H9 (cell line): ENCODE measurements at regions not wholly inside any gene's neighbourhood (a gene's known extent, or its start where the extent isn't known, plus 50 kb on each side); places are given as distances from the start of the nearest gene placed in this dataset.

Experiments used
- DNase-seq: peaks from one replicate; pipeline ENCODE4 v3.0.0-alpha.2; 2017
- H2AFZ ChIP-seq: one replicate; pipeline ENCODE4 v1.6.1; 2013; ENCODE audit warnings: mild to moderate bottlenecking, low read length, control low read depth, moderate library complexity
- H2AK5ac ChIP-seq: 2 replicates; pipeline ENCODE4 v1.6.1; 2013; ENCODE audit warnings: low read length, control low read depth, mixed read lengths; ENCODE audit not compliant: insufficient read length
- H2BK120ac ChIP-seq: one replicate; pipeline ENCODE4 v1.6.1; 2013; ENCODE audit warnings: low read depth, mild to moderate bottlenecking, low read length, control low read depth, inconsistent platforms; ENCODE audit not compliant: poor library complexity, severe bottlenecking
- H2BK12ac ChIP-seq: 2 replicates; pipeline ENCODE4 v1.6.1; 2013; ENCODE audit warnings: low read length, control low read depth, mixed read lengths, low read depth; ENCODE audit not compliant: insufficient read length
- H2BK15ac ChIP-seq: 2 replicates; pipeline ENCODE4 v1.6.1; 2013; ENCODE audit warnings: low read depth, low read length, control low read depth
- H2BK20ac ChIP-seq: one replicate; pipeline ENCODE4 v1.6.1; 2013; ENCODE audit warnings: low read depth, mild to moderate bottlenecking, low read length, control low read depth, inconsistent platforms; ENCODE audit not compliant: poor library complexity, severe bottlenecking
- H2BK5ac ChIP-seq: 2 replicates; pipeline ENCODE4 v1.6.1; 2013; ENCODE audit warnings: low read length, control low read depth, mixed read lengths; ENCODE audit not compliant: insufficient read length
- H3K14ac ChIP-seq: 2 replicates; pipeline ENCODE4 v1.6.1; 2013; ENCODE audit warnings: low read length, control low read depth; ENCODE audit not compliant: insufficient read depth
- H3K18ac ChIP-seq: 2 replicates; pipeline ENCODE4 v1.6.1; 2013; ENCODE audit warnings: low read depth, mild to moderate bottlenecking, mixed read lengths, low read length, control low read depth; ENCODE audit not compliant: insufficient read length
- H3K23ac ChIP-seq: 2 replicates; pipeline ENCODE4 v1.6.1; 2013; ENCODE audit warnings: low read length, control low read depth, mixed read lengths, low read depth; ENCODE audit not compliant: insufficient read length
- H3K23me2 ChIP-seq: 2 replicates; pipeline ENCODE4 v1.6.1; 2013; ENCODE audit warnings: low read depth, mild to moderate bottlenecking, mixed read lengths, low read length, control low read depth; ENCODE audit not compliant: insufficient read length, poor library complexity, severe bottlenecking
- H3K27ac ChIP-seq: 2 replicates; pipeline ENCODE4 v1.5.1; 2013; ENCODE audit warnings: low read length, control low read depth, mixed read lengths, low read depth; ENCODE audit not compliant: insufficient read length
- H3K27me3 ChIP-seq: 2 replicates; pipeline ENCODE4 v1.6.1; 2013; ENCODE audit warnings: low read length, control low read depth, inconsistent platforms; ENCODE audit not compliant: insufficient read depth
- H3K4ac ChIP-seq: 2 replicates; pipeline ENCODE4 v1.6.1; 2013; ENCODE audit warnings: low read depth, mild to moderate bottlenecking, control low read depth, inconsistent platforms, low read length, moderate library complexity
- H3K4me1 ChIP-seq: 2 replicates; pipeline ENCODE4 v1.6.1; 2013; ENCODE audit warnings: low read length, control low read depth, inconsistent platforms; ENCODE audit not compliant: insufficient read depth
- H3K4me2 ChIP-seq: 2 replicates; pipeline ENCODE4 v1.6.1; 2013; ENCODE audit warnings: low read length, control low read depth, mixed read lengths; ENCODE audit not compliant: insufficient read length, insufficient read depth
- H3K56ac ChIP-seq: 2 replicates; pipeline ENCODE4 v1.6.1; 2013; ENCODE audit warnings: low read depth, mild to moderate bottlenecking, mixed read lengths, low read length, control low read depth; ENCODE audit not compliant: insufficient read length
- H3K79me1 ChIP-seq: 2 replicates; pipeline ENCODE4 v1.6.1; 2013; ENCODE audit warnings: low read depth, mild to moderate bottlenecking, moderate library complexity, low read length, control low read depth, inconsistent platforms; ENCODE audit not compliant: insufficient read depth, poor library complexity, severe bottlenecking
- H3K79me2 ChIP-seq: 2 replicates; pipeline ENCODE4 v1.6.1; 2013; ENCODE audit warnings: low read length, control low read depth, inconsistent platforms; ENCODE audit not compliant: insufficient read depth
- H3K9ac ChIP-seq: 2 replicates; pipeline ENCODE4 v1.6.1; 2013; ENCODE audit warnings: low read length, control low read depth, mixed read lengths; ENCODE audit not compliant: insufficient read length; ENCODE audit errors: extremely low read depth
- H3K9me3 ChIP-seq: one replicate; pipeline ENCODE4 v1.6.1; 2013; ENCODE audit warnings: low read depth, low read length, inconsistent platforms; ENCODE audit not compliant: control insufficient read depth
- H3T11ph ChIP-seq: one replicate; pipeline ENCODE4 v1.6.1; 2013; ENCODE audit warnings: mild to moderate bottlenecking, low read length, control low read depth, inconsistent platforms
- H4K20me1 ChIP-seq: one replicate; pipeline ENCODE4 v1.6.1; 2013; ENCODE audit not compliant: control insufficient read depth, insufficient read length, insufficient read depth
- H4K5ac ChIP-seq: 2 replicates; pipeline ENCODE4 v1.6.1; 2013; ENCODE audit warnings: low read depth, mild to moderate bottlenecking, mixed read lengths, low read length, control low read depth; ENCODE audit not compliant: insufficient read length
- H4K8ac ChIP-seq: replicated peaks from 2 replicates; pipeline ENCODE4 v1.6.1; 2013; ENCODE audit warnings: low read length, control low read depth, mixed read lengths, low read depth; ENCODE audit not compliant: insufficient read length
- H4K91ac ChIP-seq: 2 replicates; pipeline ENCODE4 v1.6.1; 2013; ENCODE audit warnings: low read depth, mild to moderate bottlenecking, moderate library complexity, mixed read lengths, low read length, control low read depth; ENCODE audit not compliant: insufficient read length
- H3K27ac Mint-ChIP-seq, 3 experiments: 2 replicates in 2 of 3; 3 replicates in 1 of 3; pipeline ENCODE4 v1.8.0; 2020 to 2021; ENCODE audit warnings: mixed read lengths in 3 of 3, mild to moderate bottlenecking in 1 of 3, moderate library complexity in 1 of 3
- H3K27me3 Mint-ChIP-seq: 2 replicates; pipeline ENCODE4 v1.8.0; 2021; ENCODE audit warnings: low read depth, mild to moderate bottlenecking, moderate library complexity, mixed read lengths
- H3K36me3 Mint-ChIP-seq, 3 experiments: 2 replicates in 2 of 3; 3 replicates in 1 of 3; pipeline ENCODE4 v1.8.0; 2020 to 2021; ENCODE audit warnings: low read depth in 3 of 3, mixed read lengths in 3 of 3; ENCODE audit not compliant: insufficient read depth in 1 of 3
- H3K4me1 Mint-ChIP-seq, 2 experiments: 2 replicates each; pipeline ENCODE4 v1.8.0; 2020; ENCODE audit warnings: mixed read lengths in 2 of 2
- H3K4me3 Mint-ChIP-seq, 2 experiments: 2 replicates in 1 of 2; 3 replicates in 1 of 2; pipeline ENCODE4 v1.8.0; 2020 to 2021; ENCODE audit warnings: mild to moderate bottlenecking in 2 of 2, mixed read lengths in 2 of 2, moderate library complexity in 1 of 2
- H3K9me3 Mint-ChIP-seq, 2 experiments: 2 replicates in 1 of 2; 3 replicates in 1 of 2; pipeline ENCODE4 v1.8.0; 2020; ENCODE audit warnings: mild to moderate bottlenecking in 2 of 2, mixed read lengths in 2 of 2, moderate library complexity in 1 of 2
- WGBS: extraction: QIAGEN DNeasy Blood & Tissue Kit; methylation state at CpG from one replicate; pipeline ENCODE4 v1.1.7; 2013; ENCODE audit warnings: missing lambda C conversion rate, low lambda C conversion rate, mixed read lengths; ENCODE audit not compliant: insufficient read length; ENCODE audit errors: extremely low coverage; 5-methylcytosine and 5-hydroxymethylcytosine counted together
- TF ChIP-seq, protein P1 (sequence below): fragments of 200-600 bp; sonication (generic); conservative IDR thresholded peaks from 3 replicates; pipeline ENCODE4 v1.8.0; 2021; ENCODE audit warnings: antibody characterized with exemption, mild to moderate bottlenecking

DNA sequence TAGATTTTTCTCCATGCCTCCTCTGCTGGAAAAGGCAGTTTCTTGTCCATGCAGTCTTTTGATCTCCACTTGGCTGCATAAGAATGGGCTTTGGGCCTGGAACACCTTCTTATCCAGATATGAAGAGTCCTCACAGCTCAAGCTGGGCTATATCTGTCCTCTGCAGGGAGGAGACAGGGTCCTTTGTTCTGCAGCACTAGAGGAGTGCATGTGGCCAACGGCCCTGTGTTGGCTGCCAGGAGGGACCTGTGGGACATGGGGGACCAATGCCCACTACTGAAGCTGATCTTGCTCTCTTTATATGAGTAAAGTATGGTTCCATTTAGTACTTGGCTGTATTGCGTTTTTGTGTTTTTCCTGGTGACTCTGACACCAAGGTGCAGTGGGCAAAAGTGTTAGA, 157.3 kb upstream of the ABI3BP start:
- no CpG with 5 or more reads among the region's 2 CpGs for whole genome bisulfite sequencing
- TF ChIP-seq, protein P1, sequence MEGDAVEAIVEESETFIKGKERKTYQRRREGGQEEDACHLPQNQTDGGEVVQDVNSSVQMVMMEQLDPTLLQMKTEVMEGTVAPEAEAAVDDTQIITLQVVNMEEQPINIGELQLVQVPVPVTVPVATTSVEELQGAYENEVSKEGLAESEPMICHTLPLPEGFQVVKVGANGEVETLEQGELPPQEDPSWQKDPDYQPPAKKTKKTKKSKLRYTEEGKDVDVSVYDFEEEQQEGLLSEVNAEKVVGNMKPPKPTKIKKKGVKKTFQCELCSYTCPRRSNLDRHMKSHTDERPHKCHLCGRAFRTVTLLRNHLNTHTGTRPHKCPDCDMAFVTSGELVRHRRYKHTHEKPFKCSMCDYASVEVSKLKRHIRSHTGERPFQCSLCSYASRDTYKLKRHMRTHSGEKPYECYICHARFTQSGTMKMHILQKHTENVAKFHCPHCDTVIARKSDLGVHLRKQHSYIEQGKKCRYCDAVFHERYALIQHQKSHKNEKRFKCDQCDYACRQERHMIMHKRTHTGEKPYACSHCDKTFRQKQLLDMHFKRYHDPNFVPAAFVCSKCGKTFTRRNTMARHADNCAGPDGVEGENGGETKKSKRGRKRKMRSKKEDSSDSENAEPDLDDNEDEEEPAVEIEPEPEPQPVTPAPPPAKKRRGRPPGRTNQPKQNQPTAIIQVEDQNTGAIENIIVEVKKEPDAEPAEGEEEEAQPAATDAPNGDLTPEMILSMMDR = no peak
- no peak overlapping the region for H2BK5ac ChIP-seq

More for the DNA sequence above, 157.3 kb upstream of the ABI3BP start:
- Histone ChIP-seq H4K91ac (no peak overlapping the region), H3K4ac (no peak overlapping the region), H2BK20ac (no peak overlapping the region), H3K27me3 (no peaks in the 10 kb centered on the region), H3K23ac (no peak overlapping the region), H3K9ac (no peak overlapping the region), H3K4me1 (no peaks in the 10 kb centered on the region), H3K56ac (no peak overlapping the region), H2BK15ac (no peak overlapping the region), H3K27ac (no peak overlapping the region), H2AFZ (peak overlapping the region; percentile 32), H4K8ac (no peak overlapping the region), H4K5ac (no peak overlapping the region), H4K20me1 (no peaks in the 10 kb centered on the region), H3K79me1 (no peaks in the 10 kb centered on the region), H3K9me3 (no peaks in the 10 kb centered on the region), H3K18ac (no peak overlapping the region), H3K4me2 (no peak overlapping the region), H3K14ac (no peak overlapping the region), H3K79me2 (no peaks in the 10 kb centered on the region), H3T11ph (no peak overlapping the region), H2BK12ac (no peak overlapping the region), H2BK120ac (peak overlapping the region; percentile 61), H3K23me2 (no peaks in the 10 kb centered on the region), H2AK5ac (no peak overlapping the region)
- H3K36me3 Mint-ChIP-seq = no peaks in the 10 kb centered on the region
- H3K9me3 Mint-ChIP-seq = no peaks in the 10 kb centered on the region; a peak in 1 of 5 replicates
- H3K4me3 Mint-ChIP-seq = no peak overlapping the region
- no peak overlapping the region for H3K27ac Mint-ChIP-seq
- peaks cover 6% of the 10 kb centered on the region in 2 experiments for H3K4me1 Mint-ChIP-seq
- no peaks in the 10 kb centered on the region for H3K27me3 Mint-ChIP-seq
- no peak for DNase-seq
